ENCODE measurements at regions not wholly inside any gene's neighbourhood (a gene's known extent, or its start where the extent isn't known, plus 50 kb on each side); places are given as distances from the start of the nearest gene placed in this dataset.
"Not testable (repeated sequence)": the region's sequence is repeated elsewhere in the genome, so short reads cannot be mapped to it uniquely, and the experiment has no call there.

DNA sequence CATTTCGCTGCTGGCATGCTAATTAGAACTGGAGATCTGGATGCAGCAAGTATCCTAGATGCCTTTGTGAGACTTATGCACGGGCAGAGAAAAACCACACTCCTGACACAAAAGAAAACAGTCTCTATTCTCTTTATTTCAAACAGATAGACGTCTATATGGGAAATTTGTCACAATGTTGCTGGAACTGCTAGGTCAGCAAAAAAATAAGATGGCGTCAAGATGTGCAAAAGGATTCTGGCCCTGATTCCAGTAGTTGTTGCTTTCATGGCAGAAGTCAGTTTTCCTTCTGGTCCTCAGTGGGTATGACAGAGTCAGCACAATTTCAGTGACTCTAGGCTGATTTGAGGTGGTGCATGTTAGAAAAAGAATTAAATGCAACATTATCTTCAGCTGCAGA, 1068.0 kb downstream of the SLITRK5 start:
- DNase-seq = no peak

DNA sequence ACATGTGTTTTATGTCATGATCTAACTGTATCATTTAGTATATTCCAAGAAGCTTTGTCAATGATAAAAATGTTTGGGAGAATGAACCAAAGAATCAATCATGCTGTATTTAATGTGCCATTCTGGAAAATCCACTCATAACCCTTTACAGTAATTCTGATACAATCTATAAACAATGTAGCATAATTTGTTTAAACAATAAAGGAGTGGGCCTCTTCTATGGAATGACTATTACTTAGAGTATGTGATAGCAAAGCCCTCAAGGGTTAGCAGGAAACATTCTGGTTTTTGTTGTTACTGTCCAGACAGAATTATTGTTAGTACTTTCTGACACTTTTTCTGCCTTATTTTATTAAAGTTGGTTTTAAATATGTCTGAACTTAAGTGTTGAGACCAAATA, 1073.1 kb downstream of the SLITRK5 start:
- DNase-seq = no peak

DNA sequence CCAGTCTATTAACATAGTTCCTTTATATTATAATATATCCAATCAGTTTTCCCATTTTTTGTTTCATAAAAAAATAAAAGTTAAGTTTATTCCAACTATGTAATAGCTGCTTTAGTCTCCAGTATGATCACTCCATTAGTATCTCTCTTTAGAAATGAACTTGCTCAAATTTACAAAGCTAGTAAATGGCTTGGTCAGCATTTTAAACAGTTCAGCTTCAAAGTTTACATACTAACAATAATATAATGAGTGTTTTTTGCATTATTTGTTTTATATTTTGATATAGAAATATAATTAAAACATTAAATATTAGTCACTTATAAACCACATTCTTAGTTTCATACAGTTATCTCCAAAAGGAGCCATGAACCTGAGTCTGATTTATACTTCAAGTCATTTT, 1073.8 kb downstream of the SLITRK5 start:
- no peak for DNase-seq

DNA sequence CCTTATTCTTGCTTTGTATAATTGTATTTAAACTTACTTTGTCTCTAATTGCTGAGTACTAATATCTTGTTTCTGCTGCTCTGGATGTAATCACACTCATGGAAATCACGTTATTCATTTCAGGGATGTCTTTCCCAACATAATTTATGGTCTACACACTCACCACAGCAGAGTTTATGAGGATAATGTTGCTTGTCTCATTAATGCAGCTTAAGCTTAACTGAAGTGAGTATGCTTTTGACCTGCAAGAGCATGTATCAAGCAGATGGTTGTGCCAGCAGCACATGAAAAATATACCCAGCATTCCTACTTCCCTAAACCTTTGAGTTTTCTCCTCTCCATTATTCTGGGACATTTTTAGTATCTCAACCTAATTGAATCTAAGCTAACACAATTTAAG, 1080.9 kb downstream of the SLITRK5 start:
- DNase-seq = no peak

DNA sequence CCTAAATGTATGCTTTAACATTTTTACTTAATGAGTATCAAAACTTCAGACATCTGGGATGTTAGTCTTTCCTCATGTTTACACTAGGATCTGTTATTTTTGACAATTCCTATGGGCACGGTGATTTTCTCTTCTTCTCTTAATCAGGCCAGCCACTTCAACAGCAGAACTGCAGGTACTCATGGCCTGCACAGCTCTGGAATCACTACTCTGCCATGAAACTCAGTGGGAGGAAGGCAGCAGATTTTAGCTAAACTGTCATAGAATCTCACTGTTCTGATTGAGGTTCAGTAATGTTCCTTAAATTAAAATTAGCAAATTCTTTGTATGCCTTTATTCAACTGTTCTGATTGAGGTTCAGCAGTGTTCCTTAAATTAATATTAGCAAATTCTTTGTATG, 1083.0 kb downstream of the SLITRK5 start:
- no peak for DNase-seq

DNA sequence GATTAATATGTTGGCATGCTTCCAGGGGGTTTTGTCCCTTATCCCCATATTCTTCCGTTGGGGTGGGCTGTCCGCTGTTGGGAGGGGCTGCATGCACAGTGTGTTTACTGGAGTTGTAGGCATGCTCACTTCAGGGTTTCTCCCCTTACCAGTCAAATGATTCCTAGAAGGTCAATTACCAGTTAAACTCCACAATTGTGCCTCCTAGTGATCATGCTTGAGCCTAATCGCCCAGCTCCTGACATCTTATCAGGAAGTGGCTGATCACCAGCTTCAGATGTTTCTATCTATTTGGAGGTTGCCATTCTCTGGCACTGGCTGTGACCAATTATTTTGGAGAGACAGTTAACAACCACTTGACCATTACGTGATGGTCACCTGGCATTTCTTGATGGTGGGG, 1090.0 kb downstream of the SLITRK5 start:
- no peak for DNase-seq

DNA sequence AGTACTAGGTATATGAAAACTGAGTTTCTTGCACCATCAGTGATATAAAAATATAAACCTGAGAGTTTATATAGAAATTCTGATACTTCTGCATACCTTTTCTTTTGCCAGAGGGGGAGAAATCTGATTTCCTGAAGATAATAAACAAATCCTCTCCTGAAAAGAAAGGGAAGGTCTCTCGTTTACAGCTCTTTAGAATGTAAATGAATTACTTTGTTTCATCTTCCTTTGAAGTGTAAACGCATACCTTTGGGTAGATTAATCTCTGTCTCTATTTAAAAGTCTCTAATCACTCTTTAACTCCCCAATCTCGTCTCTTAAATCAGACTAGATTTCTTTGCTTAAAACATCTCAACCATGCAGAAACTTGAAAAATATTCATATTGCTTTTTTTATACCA, 1092.9 kb downstream of the SLITRK5 start:
- DNase-seq = no peak

DNA sequence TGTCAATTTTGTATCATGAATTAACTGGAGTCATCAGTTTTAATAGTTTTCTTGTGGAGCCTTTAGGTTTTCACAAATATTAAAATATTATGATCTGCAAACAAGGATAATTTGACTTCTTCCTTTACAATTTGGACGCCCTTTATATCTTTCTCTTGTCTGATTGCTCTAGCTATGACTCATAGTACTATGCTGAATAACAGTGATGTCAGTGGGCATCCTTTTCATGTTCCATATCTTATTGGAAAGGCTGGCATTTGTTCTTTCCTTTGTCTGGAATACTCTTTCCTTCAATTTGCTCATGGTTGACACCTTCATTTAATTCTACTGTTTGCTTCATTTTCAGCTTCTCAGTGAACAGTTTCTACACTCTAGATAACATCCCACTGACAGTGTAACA, 1129.3 kb downstream of the SLITRK5 start:
- no peak for DNase-seq

DNA sequence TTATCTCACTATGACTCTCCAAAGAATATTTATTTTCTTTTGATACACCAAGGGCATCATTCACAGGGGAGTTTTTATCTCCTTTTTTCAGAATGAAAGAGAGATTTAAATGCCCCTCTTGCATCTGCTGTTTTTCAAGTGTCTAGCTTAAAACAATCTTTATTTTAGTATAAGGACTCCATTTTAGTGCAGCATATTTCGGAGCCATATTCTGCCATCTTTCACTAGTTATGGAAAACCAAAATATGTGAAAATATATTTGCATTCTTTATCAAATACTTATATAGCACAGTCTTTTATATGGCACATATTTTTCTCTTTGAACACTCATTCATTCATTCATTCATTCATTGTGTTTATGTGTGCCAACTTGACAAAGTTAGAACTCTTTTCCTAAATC, 1130.2 kb downstream of the SLITRK5 start:
- DNase-seq = no peak

DNA sequence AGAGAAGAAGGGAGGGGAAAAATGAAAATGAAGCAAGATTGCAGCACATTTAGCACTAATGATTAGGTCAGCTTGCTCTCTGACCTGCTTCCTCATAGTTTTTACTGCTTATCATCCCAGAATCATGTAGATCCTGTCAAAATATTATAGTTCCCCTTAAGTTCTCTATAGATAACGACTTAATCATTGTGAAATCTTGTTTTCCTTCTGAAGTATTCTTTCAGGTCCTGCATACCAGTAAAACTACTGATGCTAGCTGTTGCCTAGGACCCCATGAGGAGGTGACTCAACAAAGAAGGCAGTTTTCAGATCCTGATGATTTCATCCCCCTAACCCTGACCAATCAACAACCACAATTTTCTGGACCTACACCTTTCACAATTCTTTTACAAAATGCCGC, 1131.7 kb downstream of the SLITRK5 start:
- no peak for DNase-seq

DNA sequence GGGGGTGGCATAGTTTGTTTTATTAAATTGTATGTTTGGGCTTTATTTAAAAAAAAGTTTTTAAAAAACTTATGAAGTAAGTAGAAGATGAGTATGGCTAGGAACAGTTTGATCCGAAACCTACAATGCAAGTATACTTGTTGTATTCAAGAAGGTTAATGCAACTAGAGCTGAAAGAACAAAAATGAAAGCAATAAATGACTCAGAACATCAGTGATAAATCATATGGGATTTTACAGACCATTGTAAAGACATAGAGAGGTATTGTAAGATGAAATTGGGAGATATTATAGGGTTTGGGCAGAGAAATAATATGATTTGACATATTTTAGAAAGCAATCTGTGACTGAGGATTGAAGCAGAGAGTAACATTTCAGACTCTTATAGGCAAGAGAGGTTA, 1135.3 kb downstream of the SLITRK5 start:
- no peak for DNase-seq

DNA sequence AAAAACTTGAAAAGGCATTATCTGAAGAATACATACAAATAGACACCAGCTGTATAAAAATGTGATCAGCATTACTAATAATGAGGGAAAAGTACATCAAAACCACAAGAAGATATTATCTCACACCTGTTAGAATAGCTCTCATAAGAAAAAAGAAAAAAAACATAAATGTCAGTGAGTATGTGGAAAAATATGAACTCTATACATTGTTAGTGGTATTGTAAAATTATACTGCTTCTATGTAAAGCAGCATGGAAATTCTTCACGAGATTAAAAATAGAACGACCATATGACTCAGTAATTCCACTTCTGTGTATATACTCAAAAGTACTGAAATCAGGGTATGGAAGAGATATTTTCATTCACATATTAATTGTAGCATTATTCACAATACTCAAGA, 1146.4 kb downstream of the SLITRK5 start:
- DNase-seq = no peak

DNA sequence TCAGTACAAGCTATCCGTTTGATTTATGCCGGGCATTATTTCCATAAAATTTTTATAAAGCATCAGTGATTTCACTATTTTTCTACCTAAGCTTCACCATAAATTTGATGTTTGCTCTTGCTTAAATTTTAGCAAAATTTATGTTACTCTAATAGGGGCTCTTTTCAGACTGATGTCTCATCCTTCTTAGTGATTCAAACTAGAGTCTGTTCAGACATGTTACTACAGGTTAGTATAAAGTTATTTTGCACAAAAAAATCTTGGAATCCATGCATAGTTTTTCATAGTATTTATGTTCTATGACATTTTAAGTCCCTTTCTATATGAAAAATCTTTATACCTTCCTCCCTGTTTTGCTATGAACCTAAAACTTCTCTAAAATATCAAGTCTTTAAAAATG, 1151.9 kb downstream of the SLITRK5 start:
- no peak for DNase-seq

DNA sequence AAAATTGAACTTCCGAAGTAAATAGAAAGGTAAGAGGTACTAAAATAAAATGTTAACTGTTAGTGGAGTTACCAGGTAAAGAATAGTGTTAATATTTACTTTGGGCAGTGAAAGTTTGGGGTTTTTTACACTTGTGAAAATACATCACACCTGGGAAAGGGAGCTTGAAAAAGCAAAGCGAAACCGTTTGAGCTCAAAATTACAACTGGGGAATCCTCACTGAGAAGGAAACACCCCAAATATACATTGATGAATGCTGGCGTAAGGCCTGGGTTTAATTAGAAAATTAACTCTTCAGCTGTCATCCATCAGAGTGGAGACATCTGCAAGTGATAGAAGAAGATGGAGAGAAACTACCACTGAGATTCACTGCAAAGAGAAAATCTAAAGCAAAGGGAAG, 1153.0 kb downstream of the SLITRK5 start:
- no peak for DNase-seq

DNA sequence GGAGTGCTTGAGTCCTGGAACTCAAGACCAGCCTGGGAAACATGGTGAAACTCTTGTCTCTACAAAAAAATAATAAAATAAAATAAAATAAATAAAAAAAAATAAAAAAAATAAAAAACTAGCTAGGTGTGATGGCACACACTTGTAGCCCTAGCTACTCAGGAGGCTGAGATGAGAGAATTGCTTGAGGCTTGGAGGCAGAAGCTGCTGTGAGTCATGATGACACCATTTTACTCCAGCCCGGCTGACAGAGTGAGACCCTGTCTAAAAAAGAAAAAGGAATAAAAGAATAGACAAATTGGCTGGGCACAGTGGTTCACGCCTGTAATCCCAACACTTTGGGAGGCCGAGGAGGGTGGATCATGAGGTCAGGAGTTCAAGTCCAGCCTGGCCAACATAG, 1168.9 kb downstream of the SLITRK5 start:
- no peak for DNase-seq

DNA sequence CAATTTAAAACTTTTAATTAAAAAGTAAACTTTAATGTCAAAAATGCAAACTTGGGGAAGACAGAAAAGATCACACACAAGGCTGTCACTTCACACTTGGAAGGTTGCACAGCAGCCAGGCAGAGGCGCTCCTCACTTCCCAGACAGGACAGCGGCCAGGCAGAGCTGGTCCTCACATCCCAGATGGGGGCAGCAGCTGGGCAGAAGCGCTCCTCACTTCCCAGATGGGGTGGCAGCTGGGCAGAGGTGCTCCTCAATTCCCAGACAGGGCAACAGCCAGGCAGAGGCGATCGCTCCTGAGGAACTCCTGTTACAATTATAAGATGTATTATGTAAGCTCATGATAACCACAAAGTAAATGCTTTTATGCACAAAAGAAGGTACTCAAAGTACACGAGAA, 1181.1 kb downstream of the SLITRK5 start:
- not testable (repeated sequence) for DNase-seq

DNA sequence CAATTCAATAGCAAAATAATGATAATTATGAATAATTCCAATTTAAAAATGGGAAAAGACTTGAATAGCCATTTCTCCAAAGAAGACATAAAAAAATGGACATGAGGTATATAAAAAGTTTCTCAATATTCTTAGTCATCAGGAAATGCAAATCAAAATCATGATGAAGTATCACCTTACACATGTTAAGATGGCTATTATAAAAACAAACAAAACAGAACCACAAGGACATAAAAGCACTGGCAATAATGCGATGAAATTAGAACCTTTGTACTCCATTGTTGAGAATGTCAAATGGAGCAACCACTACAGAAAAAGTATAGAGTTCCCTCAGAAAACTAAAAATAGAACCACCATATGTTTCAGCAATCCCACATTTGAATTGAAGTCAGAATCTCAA, 1186.1 kb downstream of the SLITRK5 start:
- DNase-seq = no peak

DNA sequence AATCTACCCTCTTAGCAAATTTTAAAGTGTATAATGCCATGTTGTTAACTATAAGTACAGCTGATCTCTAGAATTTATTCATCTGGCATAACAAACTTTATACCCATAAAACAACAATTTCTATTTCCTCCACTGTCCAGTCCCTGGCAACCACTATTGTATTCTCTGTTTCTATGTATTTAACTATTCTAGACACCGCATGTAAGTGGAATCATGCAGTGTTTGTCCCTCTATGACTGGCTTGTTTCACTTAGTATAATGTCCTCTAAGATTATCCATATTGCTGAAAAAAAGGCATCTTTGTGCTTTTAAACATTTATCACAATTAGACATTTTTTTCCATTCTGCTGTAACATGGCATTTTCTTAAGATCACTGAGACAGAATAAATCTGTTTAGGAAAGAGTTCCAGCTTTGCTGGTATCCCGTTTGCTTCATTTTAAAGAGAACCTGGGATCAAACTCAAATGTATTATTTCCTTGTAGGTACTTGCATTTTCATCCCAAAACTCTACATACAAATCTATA, 1191.0 kb downstream of the SLITRK5 start:
- DNase-seq = no peak

DNA sequence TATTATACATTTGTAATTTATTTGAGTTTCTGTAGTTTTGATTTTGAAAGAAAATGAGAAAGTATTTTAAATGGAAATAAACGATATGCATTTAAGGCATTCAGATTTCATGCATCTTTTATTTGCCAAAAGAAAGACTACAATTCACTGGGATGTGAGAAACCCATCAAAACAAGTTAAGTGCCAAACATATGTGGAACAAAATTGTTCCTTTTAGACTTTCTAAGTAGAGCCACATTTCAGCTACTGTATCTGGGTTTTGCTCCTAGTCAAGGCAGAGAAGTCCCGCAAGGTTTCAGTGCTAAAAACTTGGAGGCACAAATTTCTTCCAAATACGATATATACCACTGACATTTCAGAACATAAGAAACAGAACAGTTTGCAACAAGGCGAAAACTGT, 1191.9 kb downstream of the SLITRK5 start:
- DNase-seq = no peak

DNA sequence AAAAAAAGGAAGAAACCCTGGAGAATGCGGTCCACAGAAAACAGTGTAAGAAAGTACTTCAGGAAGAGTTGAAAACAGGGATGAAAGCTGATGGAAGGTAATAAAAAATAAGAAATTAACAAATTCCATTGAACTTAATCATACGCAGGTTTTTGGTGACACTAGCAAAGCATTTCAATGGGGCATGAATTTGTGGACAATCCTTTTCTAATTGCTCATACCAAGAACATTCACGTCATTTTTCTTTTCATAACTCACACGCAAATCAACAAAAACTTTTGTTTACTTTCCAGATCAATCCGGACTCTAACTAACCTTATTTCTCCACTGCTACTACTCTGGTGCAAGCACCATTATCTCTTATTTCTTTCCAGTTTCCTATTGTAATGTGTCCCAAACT, 1195.0 kb downstream of the SLITRK5 start:
- no peak for DNase-seq

DNA sequence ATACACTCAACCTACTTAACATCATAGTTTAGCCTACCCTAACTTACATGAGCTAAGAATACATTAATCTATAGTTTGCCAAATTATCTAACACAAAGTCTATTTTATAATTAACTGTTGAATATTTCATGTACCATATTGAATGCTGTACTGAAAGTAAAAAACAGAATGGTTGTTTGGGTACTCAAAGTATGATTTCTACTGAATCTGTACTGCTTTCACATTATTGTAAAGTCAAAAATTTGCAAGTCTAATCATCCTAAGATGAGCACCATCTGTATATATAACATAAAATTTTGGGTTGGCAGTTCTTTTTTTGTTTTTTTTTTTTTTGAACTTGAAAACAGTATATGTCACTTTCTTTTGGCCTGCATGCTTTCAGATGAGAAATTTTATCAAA, 1212.6 kb downstream of the SLITRK5 start:
- DNase-seq = no peak

DNA sequence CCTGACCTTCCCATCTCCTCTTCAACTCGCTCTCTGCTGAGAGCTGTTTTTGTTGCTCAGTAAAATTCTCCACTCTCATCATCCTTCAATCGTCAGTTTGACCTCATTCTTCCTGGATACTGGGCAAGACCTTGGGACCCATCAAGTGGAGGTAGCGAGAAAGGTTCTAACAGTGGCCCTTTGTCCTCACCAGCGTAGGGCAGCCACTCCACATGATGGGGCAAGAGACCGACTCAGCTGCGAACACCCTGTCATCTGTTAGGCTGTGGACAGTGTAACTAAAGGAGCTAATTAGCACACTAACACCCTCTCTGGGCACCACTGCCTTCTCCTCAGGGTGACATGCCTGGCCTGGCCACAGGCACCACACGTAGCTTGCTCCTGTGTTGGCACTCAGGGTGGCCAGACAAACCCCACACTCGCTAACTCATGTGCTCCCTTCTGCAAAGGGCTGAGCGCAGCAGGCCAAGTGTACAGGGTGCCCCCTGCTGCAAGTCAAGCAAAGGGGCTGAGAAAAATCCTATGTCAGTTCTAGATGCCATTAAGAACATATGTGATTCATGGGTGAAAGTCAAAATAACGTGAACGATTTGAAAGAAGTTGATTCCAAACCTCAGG, 1216.0 kb downstream of the SLITRK5 start:
- DNase-seq = no peak

DNA sequence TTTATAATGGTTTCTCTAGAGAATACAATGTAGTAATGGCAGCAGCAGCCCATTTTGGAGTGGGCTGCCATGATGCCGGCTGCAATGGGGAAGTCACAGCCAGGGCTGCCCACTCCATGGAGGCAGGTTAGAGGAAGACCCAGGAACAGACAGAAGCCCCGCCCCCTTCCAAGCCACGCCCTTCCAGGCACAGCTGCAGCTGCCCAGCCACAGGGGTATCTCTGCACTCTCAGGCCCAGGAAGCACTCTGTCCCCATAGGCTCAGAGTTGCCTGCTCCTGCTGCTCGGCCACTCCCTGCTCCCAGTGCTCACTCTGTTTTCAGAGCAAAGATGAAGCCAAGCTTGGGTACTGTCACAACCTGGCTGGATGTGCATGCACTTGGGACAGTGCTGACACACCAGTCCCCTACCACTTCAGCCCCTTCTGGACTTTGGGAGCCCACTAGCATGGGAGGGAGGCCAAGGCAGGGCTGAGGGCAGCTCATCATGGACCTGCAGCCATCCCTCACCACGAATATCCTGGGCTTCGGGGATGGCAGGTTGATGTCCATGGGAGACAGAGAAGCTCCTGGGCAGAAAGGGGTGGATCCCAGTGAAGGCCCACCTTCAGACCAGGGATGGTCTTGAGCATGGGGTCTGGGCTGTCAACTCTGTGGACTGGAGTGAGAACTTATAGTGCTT, 1224.2 kb downstream of the SLITRK5 start:
- DNase-seq = no peak

DNA sequence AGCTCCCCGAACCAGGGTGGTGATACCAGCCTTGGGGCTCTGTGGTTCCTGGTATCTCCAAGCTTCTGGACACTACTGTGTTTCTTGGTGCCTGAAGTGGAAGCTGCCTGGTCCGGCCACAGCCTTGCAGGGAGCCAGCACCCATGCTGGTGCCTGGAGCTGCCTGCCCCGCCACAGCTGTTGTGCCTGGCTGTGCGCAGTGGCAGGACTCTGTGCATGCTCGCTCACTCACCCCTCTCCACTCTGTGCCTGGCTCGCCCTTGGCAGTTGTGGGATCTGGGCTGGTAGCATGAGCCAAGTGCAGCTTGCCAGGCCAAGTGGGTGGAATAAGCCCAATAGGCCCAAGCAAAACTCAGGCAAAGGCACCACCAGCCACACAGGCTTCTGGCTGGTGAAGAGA, 1225.3 kb downstream of the SLITRK5 start:
- DNase-seq = no peak

DNA sequence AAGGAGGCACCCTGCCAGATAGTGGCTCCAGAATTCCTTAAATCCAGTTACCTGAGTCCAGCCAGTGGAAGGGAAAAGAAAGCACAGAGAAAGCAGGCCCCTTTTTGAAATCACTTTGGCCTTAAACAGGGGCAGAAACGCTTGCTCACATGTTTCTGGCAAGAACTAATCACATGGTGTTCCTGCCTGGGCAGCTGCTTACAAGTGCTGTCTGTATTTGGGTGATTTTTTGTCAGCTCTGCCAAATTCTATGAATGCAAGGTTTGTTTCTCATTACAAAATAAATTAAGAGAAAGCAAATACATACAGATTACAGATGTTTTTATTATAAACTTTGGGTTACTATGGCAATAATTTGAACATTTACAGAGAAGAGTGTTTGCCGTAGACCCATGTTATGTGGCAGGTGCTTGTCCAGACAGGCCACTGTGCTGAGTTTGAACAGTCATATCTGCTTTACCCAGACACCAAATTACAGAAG, 1237.8 kb downstream of the SLITRK5 start:
- DNase-seq = no peak
